BJ (cell line): ENCODE measurements at regions not wholly inside any gene's neighbourhood (a gene's known extent, or its start where the extent isn't known, plus 50 kb on each side); places are given as distances from the start of the nearest gene placed in this dataset.

Experiments used
- CTCF ChIA-PET: fragments of 350-600 bp; formaldehyde crosslinking; extraction: SDS; loops from one replicate; lab custom pipeline; 2021; ENCODE audit warnings: antibody characterized with exemption, inconsistent platforms; lab: Yijun Ruan, JAX
- POLR2A ChIA-PET: fragments of 300-600 bp; sonication (Branson Sonifier 250); formaldehyde crosslinking; extraction: SDS; loops from one replicate; lab custom pipeline; 2021; ENCODE audit warnings: antibody characterized with exemption; lab: Charles Lee
- DNase-seq: peaks from one replicate; pipeline ENCODE4 v3.0.0-alpha.2; 2011; ENCODE audit warnings: low read depth
- H3K27me3 ChIP-seq: 2 replicates; pipeline ENCODE4 v1.6.0; 2011; ENCODE audit warnings: low read length; ENCODE audit not compliant: control insufficient read depth, insufficient read depth
- H3K36me3 ChIP-seq: 2 replicates; pipeline ENCODE4 v1.5.1; 2011; ENCODE audit warnings: low read length; ENCODE audit not compliant: control insufficient read depth, insufficient read depth
- H3K4me3 ChIP-seq: 2 replicates; pipeline ENCODE4 v1.5.1; 2011; ENCODE audit warnings: low read depth, mild to moderate bottlenecking, control low read depth, low read length
- TF ChIP-seq, protein P1 (sequence below): IDR thresholded peaks from 2 replicates; pipeline ENCODE4 v1.5.1; 2011; ENCODE audit warnings: low read depth, mild to moderate bottlenecking, control low read depth, inconsistent platforms, low read length, moderate library complexity; ENCODE audit not compliant: insufficient read depth

DNA sequence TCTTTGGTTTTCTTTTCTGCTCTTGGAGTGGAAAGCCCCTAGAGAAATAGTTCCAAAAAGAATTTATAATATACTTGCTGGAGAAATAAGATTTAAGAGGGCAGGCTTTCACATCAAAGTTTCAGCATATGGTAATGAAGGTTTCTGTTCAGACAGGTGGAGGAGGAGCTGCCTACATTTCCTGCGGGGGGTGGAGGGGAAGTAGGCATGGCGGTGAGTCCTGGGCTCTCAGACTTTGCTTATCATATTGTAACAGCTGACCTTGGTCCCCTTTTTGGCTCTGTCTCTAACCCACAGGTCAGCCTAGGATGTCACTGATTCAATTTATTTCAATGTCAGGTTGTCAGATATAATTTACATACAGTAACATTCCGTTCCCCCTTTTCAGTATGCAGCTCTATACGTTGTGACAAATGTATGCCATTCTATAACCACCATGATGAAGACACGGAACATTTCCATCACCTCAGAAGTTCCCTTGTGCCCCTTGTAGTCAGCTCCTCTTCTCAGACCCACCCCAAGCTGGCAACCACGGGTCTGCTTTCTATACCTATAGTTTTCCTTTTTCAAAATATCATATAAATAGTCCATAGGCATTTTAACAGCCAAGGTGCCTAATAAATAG lies 77.6 kb upstream of the GGTLC1 start:
- ChIA-PET POLR2A (no interaction called here), CTCF (no interaction called here)
- DNase-seq, result no peak
- Histone ChIP-seq H3K27me3 (no peaks in the 10 kb centered on the region), H3K36me3 (no peaks in the 10 kb centered on the region), H3K4me3 (no peak overlapping the region)
- TF ChIP-seq, protein P1, sequence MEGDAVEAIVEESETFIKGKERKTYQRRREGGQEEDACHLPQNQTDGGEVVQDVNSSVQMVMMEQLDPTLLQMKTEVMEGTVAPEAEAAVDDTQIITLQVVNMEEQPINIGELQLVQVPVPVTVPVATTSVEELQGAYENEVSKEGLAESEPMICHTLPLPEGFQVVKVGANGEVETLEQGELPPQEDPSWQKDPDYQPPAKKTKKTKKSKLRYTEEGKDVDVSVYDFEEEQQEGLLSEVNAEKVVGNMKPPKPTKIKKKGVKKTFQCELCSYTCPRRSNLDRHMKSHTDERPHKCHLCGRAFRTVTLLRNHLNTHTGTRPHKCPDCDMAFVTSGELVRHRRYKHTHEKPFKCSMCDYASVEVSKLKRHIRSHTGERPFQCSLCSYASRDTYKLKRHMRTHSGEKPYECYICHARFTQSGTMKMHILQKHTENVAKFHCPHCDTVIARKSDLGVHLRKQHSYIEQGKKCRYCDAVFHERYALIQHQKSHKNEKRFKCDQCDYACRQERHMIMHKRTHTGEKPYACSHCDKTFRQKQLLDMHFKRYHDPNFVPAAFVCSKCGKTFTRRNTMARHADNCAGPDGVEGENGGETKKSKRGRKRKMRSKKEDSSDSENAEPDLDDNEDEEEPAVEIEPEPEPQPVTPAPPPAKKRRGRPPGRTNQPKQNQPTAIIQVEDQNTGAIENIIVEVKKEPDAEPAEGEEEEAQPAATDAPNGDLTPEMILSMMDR, result no peak

DNA sequence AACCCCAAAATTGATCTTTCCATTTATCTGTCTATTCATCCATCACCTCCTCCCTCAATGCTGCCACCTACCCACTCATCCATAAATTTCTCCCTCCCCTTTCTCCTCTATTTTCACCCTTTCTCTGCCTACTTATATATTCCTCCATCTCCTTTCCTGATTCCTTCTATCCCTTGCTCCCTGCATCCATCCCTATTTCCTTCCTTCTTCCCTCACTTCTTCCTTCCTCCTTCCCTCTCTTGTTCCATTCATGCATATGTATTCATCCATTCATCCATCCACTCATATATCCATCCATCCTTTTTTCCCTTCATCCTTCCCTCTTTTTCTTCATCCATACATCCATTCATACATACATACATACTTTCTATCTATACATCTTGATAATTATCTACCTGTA lies 76.3 kb upstream of the GGTLC1 start:
- no peaks in the 10 kb centered on the region for H3K27me3 ChIP-seq
- ChIA-PET POLR2A (no interaction called here), CTCF (no interaction called here)
- no peak for DNase-seq
- TF ChIP-seq, protein P1, result no peak
- H3K4me3 ChIP-seq, result no peak overlapping the region
- H3K36me3 ChIP-seq, result no peaks in the 10 kb centered on the region

DNA sequence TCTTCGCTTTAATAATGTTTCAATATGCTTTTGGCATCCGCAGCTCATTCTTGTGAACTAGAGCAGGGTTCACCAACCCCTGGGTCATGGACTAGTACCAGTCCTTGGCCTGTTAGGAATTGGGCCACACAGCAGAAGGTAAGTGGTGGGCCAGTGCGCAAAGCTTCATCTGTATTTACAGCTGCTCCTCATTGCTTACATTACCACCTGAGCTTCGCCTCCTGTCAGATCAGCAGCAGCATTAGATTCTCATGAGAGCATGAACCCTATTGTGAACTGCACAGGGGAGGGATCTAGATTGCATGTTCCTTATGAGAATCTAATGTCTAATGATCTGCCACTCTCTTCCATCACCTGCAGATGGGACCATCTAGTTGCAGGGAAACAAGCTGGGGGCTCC lies 75.5 kb upstream of the GGTLC1 start:
- Histone ChIP-seq H3K4me3 (no peak overlapping the region), H3K27me3 (no peaks in the 10 kb centered on the region), H3K36me3 (no peaks in the 10 kb centered on the region)
- TF ChIP-seq, protein P1, result no peak
- ChIA-PET CTCF (no interaction called here), POLR2A (no interaction called here)
- no peak for DNase-seq

DNA sequence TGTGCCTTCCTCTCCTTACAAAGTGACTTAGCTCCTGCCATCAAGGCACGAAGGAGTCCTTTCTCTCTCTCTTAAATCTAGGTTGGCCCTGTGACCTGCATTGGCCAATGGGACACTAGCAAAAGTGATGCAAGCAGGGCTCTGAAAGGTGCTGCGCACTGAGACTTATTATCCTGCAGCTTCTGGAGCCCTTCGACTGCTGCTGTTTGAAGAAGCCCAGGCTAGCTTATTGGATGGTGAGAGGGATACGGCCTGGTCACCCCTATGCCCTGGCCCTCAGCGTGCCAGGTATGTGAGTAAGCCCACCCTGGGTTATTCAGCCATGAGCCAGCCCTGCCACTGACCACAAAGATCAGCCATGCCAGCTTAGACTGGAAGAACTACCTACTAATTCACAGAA lies 74.5 kb upstream of the GGTLC1 start:
- TF ChIP-seq, protein P1, result no peak
- POLR2A ChIA-PET, result no interaction called here
- H3K4me3 ChIP-seq, result no peak overlapping the region
- CTCF ChIA-PET, result interaction anchor here (0.6 kb wide), 1 partner anchor 280 kb away, joined by 3 read pairs; no protein-coding TSS in a partner anchor
- no peaks in the 10 kb centered on the region for H3K36me3 ChIP-seq
- DNase-seq, result no peak
- no peaks in the 10 kb centered on the region for H3K27me3 ChIP-seq

DNA sequence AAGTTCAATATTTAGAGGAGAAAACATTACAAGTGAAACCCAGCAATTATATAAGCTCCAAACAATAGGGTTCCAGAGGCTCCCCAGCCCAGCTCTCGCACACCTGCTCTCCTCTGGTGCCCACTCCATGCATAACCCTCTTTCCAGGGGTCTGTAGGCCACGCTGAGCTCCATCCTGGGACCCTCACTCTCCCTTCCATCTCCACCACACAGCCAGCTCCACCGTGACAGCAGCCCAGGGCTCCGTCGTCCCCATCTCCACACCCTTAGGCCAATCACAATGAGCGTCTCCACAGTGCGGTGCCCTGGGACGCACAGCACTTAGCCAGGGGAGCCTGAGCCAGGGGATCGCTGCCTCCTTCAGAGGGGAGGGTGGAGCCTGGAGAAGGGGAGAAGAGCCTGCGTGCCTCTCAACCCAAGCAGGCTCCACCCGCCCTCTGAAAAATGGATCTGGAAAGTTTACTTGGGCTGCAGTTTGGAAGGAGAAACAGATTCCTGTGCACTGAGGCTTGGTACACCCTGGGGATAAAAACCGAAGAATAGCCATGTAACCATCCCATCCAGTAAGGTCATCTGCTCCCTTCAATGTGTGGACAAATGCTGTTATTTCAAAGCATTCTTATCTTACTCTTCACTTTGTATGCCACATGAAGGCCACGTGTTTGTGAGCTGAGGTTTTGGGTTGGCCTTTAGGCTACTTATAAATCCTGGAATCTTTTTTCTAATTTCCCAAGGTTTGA lies 72.4 kb upstream of the GGTLC1 start:
- ChIA-PET POLR2A (no interaction called here), CTCF (no interaction called here)
- no peak for DNase-seq
- Histone ChIP-seq H3K27me3 (no peaks in the 10 kb centered on the region), H3K36me3 (no peaks in the 10 kb centered on the region), H3K4me3 (no peak overlapping the region)
- TF ChIP-seq, protein P1, result no peak
